ENCODE measurements at regions not wholly inside any gene's neighbourhood (a gene's known extent, or its start where the extent isn't known, plus 50 kb on each side); places are given as distances from the start of the nearest gene placed in this dataset.
"Not testable (repeated sequence)": the region's sequence is repeated elsewhere in the genome, so short reads cannot be mapped to it uniquely, and the experiment has no call there.

GRCh38 chr13:90839061-90839460 lies 508.4 kb upstream of the MIR17HG start:
- Histone ChIP-seq H3K4me2 (ENCODE audit: insufficient read depth, low read length) (no peak overlapping the region), H3K79me2 (ENCODE audit: insufficient read depth, low read length) (no peaks in the 10 kb centered on the region), H4K20me1 (ENCODE audit: insufficient read depth, low read length) (no peaks in the 10 kb centered on the region), H3K4me3 (ENCODE audit: insufficient read depth, low read length) (no peak overlapping the region), H3K4me1 (ENCODE audit: insufficient read depth, low read length) (no peaks in the 10 kb centered on the region), H2AFZ (ENCODE audit: low read length) (no peak overlapping the region), H3K27ac (ENCODE audit: low read depth, low read length) (no peak overlapping the region), H3K9me3 (ENCODE audit: low read depth, low read length) (no peaks in the 10 kb centered on the region), H3K36me3 (ENCODE audit: insufficient read depth, low read length) (no peaks in the 10 kb centered on the region), H3K27me3 (ENCODE audit: insufficient read depth, low read length) (no peaks in the 10 kb centered on the region)
- TF ChIP-seq CTCF (IDR thresholded peaks at IDR 0.05; ENCODE audit: extremely low read depth, low read depth, low read length) = no peak
- DNase-seq (ENCODE audit: insufficient read length, low spot score, missing footprints) = no peak

GRCh38 chr13:90846936-90847335 lies 500.6 kb upstream of the MIR17HG start:
- no peak overlapping the region for H3K4me2 ChIP-seq (ENCODE audit: insufficient read depth, low read length)
- no peak for DNase-seq (ENCODE audit: insufficient read length, low spot score, missing footprints)
- no peak overlapping the region for H2AFZ ChIP-seq (ENCODE audit: low read length)
- H3K4me3 ChIP-seq (ENCODE audit: insufficient read depth, low read length) = no peak overlapping the region
- no peaks in the 10 kb centered on the region for H3K36me3 ChIP-seq (ENCODE audit: insufficient read depth, low read length)
- no peak for TF ChIP-seq CTCF (IDR thresholded peaks at IDR 0.05; ENCODE audit: extremely low read depth, low read depth, low read length)
- H3K4me1 ChIP-seq (ENCODE audit: insufficient read depth, low read length) = no peaks in the 10 kb centered on the region
- H4K20me1 ChIP-seq (ENCODE audit: insufficient read depth, low read length) = no peaks in the 10 kb centered on the region
- H3K27ac ChIP-seq (ENCODE audit: low read depth, low read length) = no peak overlapping the region
- no peaks in the 10 kb centered on the region for H3K79me2 ChIP-seq (ENCODE audit: insufficient read depth, low read length)
- no peaks in the 10 kb centered on the region for H3K27me3 ChIP-seq (ENCODE audit: insufficient read depth, low read length)
- H3K9me3 ChIP-seq (ENCODE audit: low read depth, low read length) = no peaks in the 10 kb centered on the region

GRCh38 chr13:90853666-90854065 lies 493.8 kb upstream of the MIR17HG start:
- not testable (repeated sequence) for H3K36me3 ChIP-seq (ENCODE audit: insufficient read depth, low read length); H4K20me1 ChIP-seq (ENCODE audit: insufficient read depth, low read length); H2AFZ ChIP-seq (ENCODE audit: low read length); H3K9me3 ChIP-seq (ENCODE audit: low read depth, low read length); H3K4me2 ChIP-seq (ENCODE audit: insufficient read depth, low read length); DNase-seq (ENCODE audit: insufficient read length, low spot score, missing footprints); H3K4me1 ChIP-seq (ENCODE audit: insufficient read depth, low read length); H3K79me2 ChIP-seq (ENCODE audit: insufficient read depth, low read length); H3K27me3 ChIP-seq (ENCODE audit: insufficient read depth, low read length); H3K4me3 ChIP-seq (ENCODE audit: insufficient read depth, low read length); H3K27ac ChIP-seq (ENCODE audit: low read depth, low read length)

DNA sequence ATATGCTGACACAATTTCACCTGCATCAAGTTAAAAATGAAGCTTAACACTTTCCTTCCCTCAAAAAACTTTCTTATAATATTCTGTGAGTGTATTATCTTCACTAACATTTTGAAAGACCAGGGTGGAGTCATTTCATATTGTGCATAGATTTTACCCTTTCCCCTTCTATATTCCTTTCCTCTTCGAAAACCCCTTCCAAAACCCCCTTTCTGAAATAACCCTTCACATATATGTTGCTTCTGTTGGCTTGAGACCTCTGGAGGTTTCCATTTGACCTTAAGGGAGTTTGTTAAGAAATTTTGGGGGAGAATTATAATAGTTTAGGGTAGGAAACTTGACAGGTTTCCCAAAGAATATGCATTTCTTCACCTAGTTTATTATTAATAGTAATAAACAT lies 489.6 kb upstream of the MIR17HG start:
- Histone ChIP-seq H3K27me3 (ENCODE audit: insufficient read depth, low read length) (no peaks in the 10 kb centered on the region), H3K79me2 (ENCODE audit: insufficient read depth, low read length) (no peaks in the 10 kb centered on the region), H4K20me1 (ENCODE audit: insufficient read depth, low read length) (no peaks in the 10 kb centered on the region), H3K27ac (ENCODE audit: low read depth, low read length) (no peak overlapping the region), H3K4me3 (ENCODE audit: insufficient read depth, low read length) (no peak overlapping the region), H3K9me3 (ENCODE audit: low read depth, low read length) (no peaks in the 10 kb centered on the region), H2AFZ (ENCODE audit: low read length) (no peak overlapping the region), H3K4me1 (ENCODE audit: insufficient read depth, low read length) (no peaks in the 10 kb centered on the region), H3K4me2 (ENCODE audit: insufficient read depth, low read length) (no peak overlapping the region), H3K36me3 (ENCODE audit: insufficient read depth, low read length) (no peaks in the 10 kb centered on the region)
- no peak for DNase-seq (ENCODE audit: insufficient read length, low spot score, missing footprints)
- no peak for TF ChIP-seq CTCF (IDR thresholded peaks at IDR 0.05; ENCODE audit: extremely low read depth, low read depth, low read length)

- H4K20me1 ChIP-seq (ENCODE audit: insufficient read depth, low read length) = no peaks in the 10 kb centered on the region
- no peaks in the 10 kb centered on the region for H3K36me3 ChIP-seq (ENCODE audit: insufficient read depth, low read length)
- no peaks in the 10 kb centered on the region for H3K27me3 ChIP-seq (ENCODE audit: insufficient read depth, low read length)
- DNase-seq (ENCODE audit: insufficient read length, low spot score, missing footprints) = no peak
- H2AFZ ChIP-seq (ENCODE audit: low read length) = no peak overlapping the region
- no peak overlapping the region for H3K4me3 ChIP-seq (ENCODE audit: insufficient read depth, low read length)
- H3K4me2 ChIP-seq (ENCODE audit: insufficient read depth, low read length) = no peak overlapping the region
- TF ChIP-seq CTCF (IDR thresholded peaks at IDR 0.05; ENCODE audit: extremely low read depth, low read depth, low read length) = no peak
- H3K79me2 ChIP-seq (ENCODE audit: insufficient read depth, low read length) = no peaks in the 10 kb centered on the region
- no peaks in the 10 kb centered on the region for H3K4me1 ChIP-seq (ENCODE audit: insufficient read depth, low read length)
- no peak overlapping the region for H3K27ac ChIP-seq (ENCODE audit: low read depth, low read length)
- H3K9me3 ChIP-seq (ENCODE audit: low read depth, low read length) = no peaks in the 10 kb centered on the region
Observed at GRCh38 chr13:90866006-90866405, 481.5 kb upstream of the MIR17HG start.

All from osteoblast (primary cell).